VCaP (cell line): ENCODE measurements at regions not wholly inside any gene's neighbourhood (a gene's known extent, or its start where the extent isn't known, plus 50 kb on each side); places are given as distances from the start of the nearest gene placed in this dataset.

Source experiments
- H3K27ac ChIP-seq: fragments of 450-650 bp; 2 replicates; pipeline ENCODE4 v1.5.1; 2017
- TF ChIP-seq, protein P1 (sequence below): fragments of 450-650 bp; conservative IDR thresholded peaks from 2 replicates; pipeline ENCODE4 v1.5.1; 2017; ENCODE audit warnings: mild to moderate bottlenecking, moderate library complexity

- TF ChIP-seq, protein P1, sequence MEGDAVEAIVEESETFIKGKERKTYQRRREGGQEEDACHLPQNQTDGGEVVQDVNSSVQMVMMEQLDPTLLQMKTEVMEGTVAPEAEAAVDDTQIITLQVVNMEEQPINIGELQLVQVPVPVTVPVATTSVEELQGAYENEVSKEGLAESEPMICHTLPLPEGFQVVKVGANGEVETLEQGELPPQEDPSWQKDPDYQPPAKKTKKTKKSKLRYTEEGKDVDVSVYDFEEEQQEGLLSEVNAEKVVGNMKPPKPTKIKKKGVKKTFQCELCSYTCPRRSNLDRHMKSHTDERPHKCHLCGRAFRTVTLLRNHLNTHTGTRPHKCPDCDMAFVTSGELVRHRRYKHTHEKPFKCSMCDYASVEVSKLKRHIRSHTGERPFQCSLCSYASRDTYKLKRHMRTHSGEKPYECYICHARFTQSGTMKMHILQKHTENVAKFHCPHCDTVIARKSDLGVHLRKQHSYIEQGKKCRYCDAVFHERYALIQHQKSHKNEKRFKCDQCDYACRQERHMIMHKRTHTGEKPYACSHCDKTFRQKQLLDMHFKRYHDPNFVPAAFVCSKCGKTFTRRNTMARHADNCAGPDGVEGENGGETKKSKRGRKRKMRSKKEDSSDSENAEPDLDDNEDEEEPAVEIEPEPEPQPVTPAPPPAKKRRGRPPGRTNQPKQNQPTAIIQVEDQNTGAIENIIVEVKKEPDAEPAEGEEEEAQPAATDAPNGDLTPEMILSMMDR: no peak
- H3K27ac ChIP-seq: no peak overlapping the region
These were observed 163.1 kb downstream of the EMP1 start for GRCh38 chr12:13359636-13360035.

DNA sequence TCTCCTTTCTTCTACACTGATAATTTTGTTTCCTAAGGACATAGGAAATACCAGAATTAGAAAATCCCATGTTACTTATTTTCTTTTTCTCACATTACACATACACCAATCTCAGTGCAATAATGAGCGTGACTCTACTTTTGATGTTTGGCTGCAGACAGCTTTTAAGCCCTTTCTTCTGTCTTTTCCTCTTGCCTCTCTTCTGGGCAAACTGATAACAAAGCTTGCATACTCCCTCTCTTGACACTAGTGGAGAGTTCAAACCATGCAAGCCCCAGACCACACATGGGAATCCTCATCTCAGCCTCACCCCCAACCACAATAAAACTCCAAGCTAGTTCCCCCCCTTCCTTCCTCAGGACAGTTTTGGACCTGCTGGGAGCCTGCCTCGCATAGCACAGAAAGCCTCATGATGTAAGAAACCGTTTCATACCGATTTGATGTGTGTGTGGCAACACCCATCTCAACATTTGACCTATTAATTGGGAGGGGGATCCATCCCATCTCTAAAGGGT is 161.9 kb downstream of the EMP1 start:
- no peak overlapping the region for H3K27ac ChIP-seq
- TF ChIP-seq, protein P1: no peak

DNA sequence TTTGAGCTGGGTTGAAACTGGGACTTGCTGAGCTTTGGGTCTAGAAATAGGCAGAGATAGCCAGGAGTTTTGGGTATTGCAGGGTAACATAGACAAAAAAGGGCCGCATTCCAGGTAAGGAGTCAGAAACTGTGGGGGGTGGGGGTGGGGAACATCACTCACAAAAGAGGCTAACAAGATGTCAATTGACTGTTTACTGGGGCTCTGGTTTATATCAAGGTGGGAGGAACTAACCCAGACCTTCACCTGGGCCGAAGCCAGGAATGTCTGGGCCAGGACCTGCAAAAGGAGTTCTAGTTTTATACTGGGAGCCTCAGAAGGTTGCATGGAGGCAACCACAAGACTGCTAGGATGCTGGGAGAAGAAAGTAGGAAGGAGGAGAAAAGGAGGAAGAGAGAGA is 154.4 kb downstream of the EMP1 start:
- TF ChIP-seq, protein P1: no peak
- H3K27ac ChIP-seq: no peak overlapping the region

- H3K27ac ChIP-seq: no peak overlapping the region
- TF ChIP-seq, protein P1: no peak
These were observed 153.9 kb downstream of the EMP1 start for GRCh38 chr12:13350381-13350780.

- no peak overlapping the region for H3K27ac ChIP-seq
- TF ChIP-seq, protein P1: no peak
These were observed 151.9 kb downstream of the EMP1 start for GRCh38 chr12:13348464-13348863.

DNA sequence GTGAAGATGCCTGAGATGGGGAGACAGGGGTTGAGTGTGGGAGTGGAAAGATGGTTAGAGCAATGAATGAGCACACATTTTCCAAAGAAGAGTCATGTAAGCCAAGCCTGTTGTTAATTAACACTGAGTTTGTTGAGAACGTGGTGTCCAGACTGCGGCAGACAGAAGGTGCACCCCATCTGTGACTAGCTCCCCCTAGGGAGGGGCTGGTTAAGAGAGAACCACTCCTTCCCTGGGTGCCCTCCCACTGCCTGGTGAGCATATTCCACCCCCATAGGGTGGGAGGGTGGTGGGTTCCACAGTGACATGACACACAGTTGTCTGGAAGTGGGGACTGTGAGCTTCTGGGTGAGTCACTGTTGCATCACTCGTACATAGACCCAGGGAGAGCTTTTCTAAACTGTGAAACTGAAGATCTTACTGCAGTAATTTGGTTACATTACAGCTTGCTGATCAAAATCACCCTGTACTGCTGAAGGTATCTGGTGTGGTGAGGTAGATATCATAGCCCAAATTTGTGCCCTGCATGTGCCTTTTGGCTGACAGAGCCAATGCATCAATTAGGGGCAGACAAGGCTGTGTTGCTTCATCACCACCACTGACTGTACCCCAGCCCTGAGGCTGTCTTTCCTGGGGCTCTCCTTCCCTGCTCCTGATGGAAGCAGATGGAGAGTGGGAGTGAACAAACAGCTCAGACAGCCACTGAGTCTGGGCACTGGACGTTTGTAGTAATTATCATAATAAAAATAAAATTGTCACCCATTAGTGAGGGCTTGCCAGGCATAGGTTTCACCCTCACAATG is 150.9 kb downstream of the EMP1 start:
- no peak overlapping the region for H3K27ac ChIP-seq
- TF ChIP-seq, protein P1: no peak

- no peak overlapping the region for H3K27ac ChIP-seq
- TF ChIP-seq, protein P1: no peak
These were observed 149.2 kb downstream of the EMP1 start for GRCh38 chr12:13345722-13346121.
